ENCODE measurements at regions not wholly inside any gene's neighbourhood (a gene's known extent, or its start where the extent isn't known, plus 50 kb on each side); places are given as distances from the start of the nearest gene placed in this dataset.

- TF ChIP-seq CTCF (IDR thresholded peaks at IDR 0.05; ENCODE audit: insufficient read depth, low read length, poor library complexity, severe bottlenecking) (no peak), EZH2phosphoT487 (conservative IDR thresholded peaks at IDR 0.05; ENCODE audit: low read length) (no peak)
These were observed 191.0 kb downstream of the UNC5CL start for GRCh38 chr6:40848038-40848437.
